ENCODE measurements at regions not wholly inside any gene's neighbourhood (a gene's known extent, or its start where the extent isn't known, plus 50 kb on each side); places are given as distances from the start of the nearest gene placed in this dataset.

DNA sequence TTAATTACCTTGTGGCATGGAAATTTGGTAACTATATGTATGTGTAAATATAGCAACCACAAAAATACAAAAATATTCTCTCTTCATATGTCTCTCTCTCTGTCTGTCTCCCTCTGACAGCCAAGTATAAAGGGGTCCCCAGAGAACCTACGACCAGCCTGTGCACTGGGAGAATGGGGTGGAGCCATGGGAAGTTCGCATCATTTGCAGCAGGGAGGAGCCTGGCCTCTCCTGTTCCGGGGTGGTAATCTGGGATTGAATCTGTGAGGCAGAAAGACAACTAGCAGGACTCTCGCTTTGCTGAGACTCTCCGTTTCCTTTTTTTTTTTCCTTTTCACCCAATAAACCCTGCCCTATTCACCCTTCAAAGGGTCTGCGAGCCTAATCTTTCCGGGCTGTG is 1109.1 kb downstream of the HACE1 start:
- ChIA-PET POLR2A (no interaction called here), CTCF (ENCODE audit: low intra/inter-chr PET ratio) (no interaction called here)
- H3K9me1 ChIP-seq (ENCODE audit: control insufficient read depth, insufficient read depth, low read length) = no peaks in the 10 kb centered on the region
- ATAC-seq (no peak), DNase-seq (ENCODE audit: extremely low read depth in 1 of 4, low spot score in 3 of 4) (no peak), FAIRE-seq (no peak)
- 0 out of 2 replicates have a peak, but pooled peaks cover 2% of the 10 kb centered on the region for H3K9me3 ChIP-seq (replicated peaks; ENCODE audit: control insufficient read depth, insufficient read depth, low read depth, low read length)
- no peaks in the 10 kb centered on the region for H4K20me1 ChIP-seq (replicated peaks; ENCODE audit: control insufficient read depth, insufficient read depth, low read length)
- no TSS peak for BruUV-seq (replicated peaks)
- H3K27ac ChIP-seq (ENCODE audit: extremely low read depth, low read depth, low read length) = no peak overlapping the region
- intact Hi-C loops (cut with micrococcal nuclease) (no loop called here), in situ Hi-C loops (cut with MboI) (no loop called here)
- H3K4me2 ChIP-seq (ENCODE audit: insufficient read depth, low read length) = no peak overlapping the region
- WGBS (ENCODE audit: insufficient coverage, low coverage, missing lambda C conversion rate) = 0% methylated on average over 5 of the region's 7 CpGs
- H3K27me3 ChIP-seq (ENCODE audit: control insufficient read depth in 2 of 2, insufficient read depth in 2 of 2, low read length in 2 of 2) = no peaks in the 10 kb centered on the region
- H3K79me2 ChIP-seq (ENCODE audit: control insufficient read depth, insufficient read depth, low read length) = no peaks in the 10 kb centered on the region
- no peak overlapping the region for H3K4me3 ChIP-seq
- H3K4me1 ChIP-seq (replicated peaks in 1 of 2; ENCODE audit: control insufficient read depth in 2 of 2, insufficient read depth in 2 of 2, low read length in 2 of 2) = no peaks in the 10 kb centered on the region
- H3K36me3 ChIP-seq (ENCODE audit: control insufficient read depth, insufficient read depth, low read length) = no peaks in the 10 kb centered on the region
- H3K9ac ChIP-seq (ENCODE audit: insufficient read depth in 1 of 2, low read depth in 2 of 2, low read length in 2 of 2) = no peak overlapping the region
- no peak overlapping the region for H2AFZ ChIP-seq (ENCODE audit: low read depth, low read length)
- no peak for TF ChIP-seq NR2C2 (CRISPR knock-in tag; IDR thresholded peaks at IDR 0.05)
- TF ChIP-seq NR2C2 (tag; IDR thresholded peaks at IDR 0.05) = no peak
- TF ChIP-seq ATF1 (CRISPR knock-in tag; IDR thresholded peaks at IDR 0.05) = no peak
- TF ChIP-seq ATF1 (tag; IDR thresholded peaks at IDR 0.05) = no peak
- TF ChIP-seq MBD2 (IDR thresholded peaks at IDR 0.05; ENCODE audit: borderline replicate concordance, low read depth) = no peak
- TF ChIP-seq HDAC6 (IDR thresholded peaks at IDR 0.05; ENCODE audit: low read depth, low read length) = no peak
- no peak for TF ChIP-seq TRIM24 (IDR thresholded peaks at IDR 0.05)
- TF ChIP-seq ZNF354B (CRISPR knock-in tag; IDR thresholded peaks at IDR 0.05) = no peak
- no peak for TF ChIP-seq SMAD1 (IDR thresholded peaks at IDR 0.05; ENCODE audit: low read depth, low read length, partially characterized antibody)
- TF ChIP-seq, protein P1, sequence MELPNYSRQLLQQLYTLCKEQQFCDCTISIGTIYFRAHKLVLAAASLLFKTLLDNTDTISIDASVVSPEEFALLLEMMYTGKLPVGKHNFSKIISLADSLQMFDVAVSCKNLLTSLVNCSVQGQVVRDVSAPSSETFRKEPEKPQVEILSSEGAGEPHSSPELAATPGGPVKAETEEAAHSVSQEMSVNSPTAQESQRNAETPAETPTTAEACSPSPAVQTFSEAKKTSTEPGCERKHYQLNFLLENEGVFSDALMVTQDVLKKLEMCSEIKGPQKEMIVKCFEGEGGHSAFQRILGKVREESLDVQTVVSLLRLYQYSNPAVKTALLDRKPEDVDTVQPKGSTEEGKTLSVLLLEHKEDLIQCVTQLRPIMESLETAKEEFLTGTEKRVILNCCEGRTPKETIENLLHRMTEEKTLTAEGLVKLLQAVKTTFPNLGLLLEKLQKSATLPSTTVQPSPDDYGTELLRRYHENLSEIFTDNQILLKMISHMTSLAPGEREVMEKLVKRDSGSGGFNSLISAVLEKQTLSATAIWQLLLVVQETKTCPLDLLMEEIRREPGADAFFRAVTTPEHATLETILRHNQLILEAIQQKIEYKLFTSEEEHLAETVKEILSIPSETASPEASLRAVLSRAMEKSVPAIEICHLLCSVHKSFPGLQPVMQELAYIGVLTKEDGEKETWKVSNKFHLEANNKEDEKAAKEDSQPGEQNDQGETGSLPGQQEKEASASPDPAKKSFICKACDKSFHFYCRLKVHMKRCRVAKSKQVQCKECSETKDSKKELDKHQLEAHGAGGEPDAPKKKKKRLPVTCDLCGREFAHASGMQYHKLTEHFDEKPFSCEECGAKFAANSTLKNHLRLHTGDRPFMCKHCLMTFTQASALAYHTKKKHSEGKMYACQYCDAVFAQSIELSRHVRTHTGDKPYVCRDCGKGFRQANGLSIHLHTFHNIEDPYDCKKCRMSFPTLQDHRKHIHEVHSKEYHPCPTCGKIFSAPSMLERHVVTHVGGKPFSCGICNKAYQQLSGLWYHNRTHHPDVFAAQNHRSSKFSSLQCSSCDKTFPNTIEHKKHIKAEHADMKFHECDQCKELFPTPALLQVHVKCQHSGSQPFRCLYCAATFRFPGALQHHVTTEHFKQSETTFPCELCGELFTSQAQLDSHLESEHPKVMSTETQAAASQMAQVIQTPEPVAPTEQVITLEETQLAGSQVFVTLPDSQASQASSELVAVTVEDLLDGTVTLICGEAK (IDR thresholded peaks at IDR 0.05) = no peak
- TF ChIP-seq, protein P1 (CRISPR knock-in tag; IDR thresholded peaks at IDR 0.05) = no peak
- TF ChIP-seq DDX20 (tag; IDR thresholded peaks at IDR 0.05; ENCODE audit: low read depth) = no peak
- TF ChIP-seq, protein P2, sequence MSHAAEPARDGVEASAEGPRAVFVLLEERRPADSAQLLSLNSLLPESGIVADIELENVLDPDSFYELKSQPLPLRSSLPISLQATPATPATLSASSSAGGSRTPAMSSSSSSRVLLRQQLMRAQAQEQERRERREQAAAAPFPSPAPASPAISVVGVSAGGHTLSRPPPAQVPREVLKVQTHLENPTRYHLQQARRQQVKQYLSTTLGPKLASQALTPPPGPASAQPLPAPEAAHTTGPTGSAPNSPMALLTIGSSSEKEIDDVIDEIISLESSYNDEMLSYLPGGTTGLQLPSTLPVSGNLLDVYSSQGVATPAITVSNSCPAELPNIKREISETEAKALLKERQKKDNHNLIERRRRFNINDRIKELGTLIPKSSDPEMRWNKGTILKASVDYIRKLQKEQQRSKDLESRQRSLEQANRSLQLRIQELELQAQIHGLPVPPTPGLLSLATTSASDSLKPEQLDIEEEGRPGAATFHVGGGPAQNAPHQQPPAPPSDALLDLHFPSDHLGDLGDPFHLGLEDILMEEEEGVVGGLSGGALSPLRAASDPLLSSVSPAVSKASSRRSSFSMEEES (CRISPR knock-in tag; IDR thresholded peaks at IDR 0.05) = no peak
- no peak for TF ChIP-seq COPS2 (conservative IDR thresholded peaks at IDR 0.05)
- TF ChIP-seq, protein P3, sequence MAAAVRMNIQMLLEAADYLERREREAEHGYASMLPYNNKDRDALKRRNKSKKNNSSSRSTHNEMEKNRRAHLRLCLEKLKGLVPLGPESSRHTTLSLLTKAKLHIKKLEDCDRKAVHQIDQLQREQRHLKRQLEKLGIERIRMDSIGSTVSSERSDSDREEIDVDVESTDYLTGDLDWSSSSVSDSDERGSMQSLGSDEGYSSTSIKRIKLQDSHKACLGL (CRISPR knock-in tag; IDR thresholded peaks at IDR 0.05; ENCODE audit: borderline replicate concordance, poor library complexity, severe bottlenecking) = no peak
